K562 (cell line): ENCODE measurements at regions not wholly inside any gene's neighbourhood (a gene's known extent, or its start where the extent isn't known, plus 50 kb on each side); places are given as distances from the start of the nearest gene placed in this dataset.

Experiments used
- ATAC-seq: fragments of 200-7000 bp; cut with Tn5 transposase; 3 replicates; pipeline ENCODE4 v1.9.1; 2020; ENCODE audit warnings: moderate library complexity
- BruUV-seq: library from RNA; stranded (reverse); fragments of 400-500 nt; replicated peaks from 2 replicates; lab custom pipeline; 2021; lab: Mats Ljungman, UMichigan
- CTCF ChIA-PET: fragments of 300-600 bp; formaldehyde crosslinking; extraction: SDS; loops from one replicate; lab custom pipeline; 2021; ENCODE audit warnings: low intra/inter-chr PET ratio; lab: Yijun Ruan, JAX
- POLR2A ChIA-PET: fragments of 300-600, 350-650 bp; sonication (Branson Sonifier 250); formaldehyde crosslinking; extraction: SDS; loops from one replicate; lab custom pipeline; 2021; ENCODE audit warnings: antibody characterized with exemption, inconsistent platforms; lab: Yijun Ruan, JAX
- DNase-seq, 4 experiments: peaks; one replicate each; pipeline versions ENCODE4 v3.0.0 to v3.0.0-alpha.2; 2011 to 2018; ENCODE audit warnings: low spot score in 3 of 4, mixed read lengths in 3 of 4; ENCODE audit errors: extremely low read depth in 1 of 4
- FAIRE-seq: peaks from 2 replicates; lab custom pipeline; 2011; peaks lifted over from hg19 to GRCh38; lab: Jason Lieb, UNC
- H2AFZ ChIP-seq: 2 replicates; pipeline ENCODE4 v1.6.0; 2011; ENCODE audit warnings: low read depth, low read length, control low read depth, inconsistent platforms
- H3K27ac ChIP-seq: fragments of 200-600 bp; 3 replicates; pipeline ENCODE4 v1.8.0; 2011; ENCODE audit warnings: low read depth, mild to moderate bottlenecking, control low read depth, inconsistent platforms, low read length, moderate library complexity, mixed read lengths; ENCODE audit errors: extremely low read depth
- H3K27me3 ChIP-seq, 2 experiments: fragments of 300-600 bp in 1 of 2; 2 replicates in 1 of 2; 3 replicates in 1 of 2; pipeline versions ENCODE4 v1.6.0 to v1.8.0; 2011; ENCODE audit warnings: inconsistent platforms in 2 of 2, low read length in 2 of 2, mild to moderate bottlenecking in 1 of 2, mixed read lengths in 1 of 2, moderate library complexity in 1 of 2; ENCODE audit not compliant: control insufficient read depth in 2 of 2, insufficient read depth in 2 of 2
- H3K36me3 ChIP-seq: fragments of 300-600 bp; 3 replicates; pipeline ENCODE4 v1.8.0; 2011; ENCODE audit warnings: mild to moderate bottlenecking, low read length, inconsistent platforms; ENCODE audit not compliant: control insufficient read depth, insufficient read depth
- H3K4me1 ChIP-seq, 2 experiments: fragments of 200-600 bp in 1 of 2; replicated peaks in 1 of 2; 2 replicates in 1 of 2; 3 replicates in 1 of 2; pipeline versions ENCODE4 v1.5.1 to v1.8.0; 2011; ENCODE audit warnings: inconsistent platforms in 2 of 2, low read length in 2 of 2, mild to moderate bottlenecking in 1 of 2, mixed read lengths in 1 of 2, moderate library complexity in 1 of 2; ENCODE audit not compliant: control insufficient read depth in 2 of 2, insufficient read depth in 2 of 2
- H3K4me2 ChIP-seq: 2 replicates; pipeline ENCODE4 v1.6.1; 2011; ENCODE audit warnings: low read length, control low read depth, inconsistent platforms, mixed read lengths; ENCODE audit not compliant: insufficient read depth
- H3K4me3 ChIP-seq: fragments of 200-600 bp; sonication (generic), shearing (Covaris generic); 2 replicates; pipeline ENCODE4 v1.5.1; 2016; ENCODE audit warnings: control low read depth, inconsistent platforms
- H3K79me2 ChIP-seq: fragments of 200-600 bp; 3 replicates; pipeline ENCODE4 v1.8.0; 2011; ENCODE audit warnings: low read length, inconsistent platforms; ENCODE audit not compliant: control insufficient read depth, insufficient read depth
- H3K9ac ChIP-seq, 2 experiments: 2 replicates each; pipeline versions ENCODE4 v1.6.0 to v1.6.1; 2011; ENCODE audit warnings: low read depth in 2 of 2, low read length in 2 of 2, control low read depth in 1 of 2, inconsistent platforms in 1 of 2, mild to moderate bottlenecking in 1 of 2, mixed read lengths in 1 of 2; ENCODE audit not compliant: insufficient read depth in 1 of 2
- H3K9me1 ChIP-seq: one replicate; pipeline ENCODE4 v1.6.0; 2011; ENCODE audit warnings: inconsistent platforms, mild to moderate bottlenecking, low read length, moderate library complexity; ENCODE audit not compliant: control insufficient read depth, insufficient read depth
- H3K9me3 ChIP-seq: replicated peaks from 2 replicates; pipeline ENCODE4 v1.5.1; 2011; ENCODE audit warnings: low read depth, low read length, inconsistent platforms; ENCODE audit not compliant: control insufficient read depth, insufficient read depth
- H4K20me1 ChIP-seq: replicated peaks from 2 replicates; pipeline ENCODE4 v1.6.1; 2011; ENCODE audit warnings: low read length, inconsistent platforms, mixed read lengths; ENCODE audit not compliant: control insufficient read depth, insufficient read depth
- GABPA ChIP-seq: fragments of 200-800 bp; sonication (Bioruptor generic); conservative IDR thresholded peaks from 2 replicates; pipeline ENCODE4 v1.6.1; 2016; ENCODE audit warnings: low read depth, missing genetic modification characterization, missing compliant biosample characterization
- HNRNPL ChIP-seq: fragments of 200-400 bp; formaldehyde crosslinking; IDR thresholded peaks from 2 replicates; pipeline ENCODE4 v1.6.1; 2017; ENCODE audit warnings: low read depth, mild to moderate bottlenecking, low read length
- MXI1 ChIP-seq: IDR thresholded peaks from 2 replicates; pipeline ENCODE4 v1.6.1; 2011; ENCODE audit warnings: low read depth, mild to moderate bottlenecking, improper control_type of control experiment, low read length
- OTX1 ChIP-seq: fragments of 450-650 bp; formaldehyde crosslinking; IDR thresholded peaks from 2 replicates; pipeline ENCODE4 v1.4.0; 2022; ENCODE audit warnings: mild to moderate bottlenecking
- PHB ChIP-seq: fragments of 250-450 bp; sonication (Bioruptor Pico); IDR thresholded peaks from 2 replicates; pipeline ENCODE4 v1.5.0; 2021
- POLR2AphosphoS5 ChIP-seq: IDR thresholded peaks from 2 replicates; pipeline ENCODE4 v1.6.1; 2011; ENCODE audit warnings: mild to moderate bottlenecking, low read depth, low read length, moderate library complexity; ENCODE audit not compliant: control insufficient read depth, insufficient read depth
- POU5F1 ChIP-seq: fragments of 150-350 bp; IDR thresholded peaks from 2 replicates; pipeline ENCODE4 v1.6.1; 2014; ENCODE audit warnings: borderline replicate concordance, low read length, low read depth, mild to moderate bottlenecking; ENCODE audit not compliant: partially characterized antibody
- RFX1 ChIP-seq: fragments of 450-650 bp; IDR thresholded peaks from 2 replicates; pipeline ENCODE4 v1.6.1; 2016; ENCODE audit warnings: mild to moderate bottlenecking, moderate library complexity
- SAFB2 ChIP-seq: fragments of 200-400 bp; formaldehyde crosslinking; IDR thresholded peaks from 2 replicates; pipeline ENCODE4 v1.6.1; 2018; ENCODE audit warnings: borderline replicate concordance, low read length, low read depth, moderate library complexity; ENCODE audit not compliant: severe bottlenecking
- SAP30 ChIP-seq: fragments of 200-600 bp; sonication (generic); IDR thresholded peaks from 2 replicates; pipeline ENCODE4 v1.6.1; 2012; ENCODE audit warnings: borderline replicate concordance, low read depth, mild to moderate bottlenecking, moderate library complexity, low read length, control low read depth, inconsistent platforms; ENCODE audit not compliant: insufficient read depth, poor library complexity, severe bottlenecking
- SMARCE1 ChIP-seq: fragments of 450-650 bp; IDR thresholded peaks from 2 replicates; pipeline ENCODE4 v1.7.1; 2016; ENCODE audit warnings: mild to moderate bottlenecking
- TAF9B ChIP-seq: fragments of 450-650 bp; IDR thresholded peaks from 2 replicates; pipeline ENCODE4 v1.6.1; 2018; ENCODE audit warnings: mild to moderate bottlenecking; ENCODE audit not compliant: partially characterized antibody
- TEAD2 ChIP-seq: fragments of 450-650 bp; IDR thresholded peaks from 2 replicates; pipeline ENCODE4 v1.6.1; 2016; ENCODE audit warnings: missing genetic modification characterization, control low read depth, missing compliant biosample characterization
- ZNF121 ChIP-seq: sonication (generic); formaldehyde crosslinking; conservative IDR thresholded peaks from 2 replicates; pipeline ENCODE4 v1.8.0; 2022; ENCODE audit warnings: missing genetic modification reagents
- ZNF274 ChIP-seq: IDR thresholded peaks from 2 replicates; pipeline ENCODE4 v1.6.1; 2011; ENCODE audit warnings: low read depth, mild to moderate bottlenecking, low read length, moderate library complexity, borderline replicate concordance
- ZNF408 ChIP-seq: fragments of 250-450 bp; sonication (Bioruptor Pico); IDR thresholded peaks from 2 replicates; pipeline ENCODE4 v1.4.0; 2020; ENCODE audit warnings: low read depth, mild to moderate bottlenecking, moderate library complexity
- WGBS: fragments of 100-300 bp; shearing (Covaris generic); methylation state at CpG from one replicate; pipeline ENCODE4 v1.1.6; 2016; ENCODE audit warnings: low coverage, mixed read lengths; ENCODE audit not compliant: insufficient coverage; ENCODE audit errors: missing lambda C conversion rate; 5-methylcytosine and 5-hydroxymethylcytosine counted together
- in situ Hi-C: fragments of 300-500 bp; cut with MboI; formaldehyde crosslinking; loops from 4 replicates; pipeline ENCODE4 v1.15.0; 2018; ENCODE audit warnings: inconsistent platforms, mixed read lengths
- intact Hi-C: fragments of 100-400 bp; cut with micrococcal nuclease; formaldehyde crosslinking; loops from 2 replicates; pipeline ENCODE4 v1.14.2; 2022
- TF ChIP-seq, protein P1 (sequence below): fragments of 250-450 bp; sonication (Bioruptor Pico); IDR thresholded peaks from 2 replicates; pipeline ENCODE4 v1.8.0; 2021; ENCODE audit warnings: moderate library complexity, mild to moderate bottlenecking, inconsistent platforms
- TF ChIP-seq, protein P2 (sequence below): sonication (generic); formaldehyde crosslinking; IDR thresholded peaks from 2 replicates; pipeline ENCODE4 v1.8.0; 2022; ENCODE audit warnings: mild to moderate bottlenecking, missing genetic modification reagents
- TF ChIP-seq, protein P3 (sequence below): fragments of 450-650 bp; formaldehyde crosslinking; IDR thresholded peaks from 2 replicates; pipeline ENCODE4 v1.4.0; 2020; ENCODE audit warnings: mild to moderate bottlenecking, moderate library complexity

DNA sequence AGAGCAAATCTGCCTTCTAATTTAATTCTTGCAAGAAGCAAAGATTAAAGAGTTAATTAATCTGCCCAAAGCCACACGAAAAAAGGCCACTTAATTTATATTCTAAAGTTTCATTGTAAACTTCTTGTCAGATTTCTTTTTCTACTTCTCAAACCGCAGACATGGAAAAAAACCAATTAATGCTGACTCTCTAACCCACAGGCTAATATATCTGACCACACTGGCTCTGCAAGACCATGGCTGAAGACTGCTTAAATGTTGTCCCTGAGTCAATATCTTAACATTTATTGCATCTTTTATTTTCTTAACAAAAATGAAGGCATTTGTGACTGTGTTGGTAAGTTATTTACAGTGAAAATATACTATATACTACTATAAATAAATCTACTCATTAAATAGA lies 234.0 kb upstream of the SP8 start (continued):
- TF ChIP-seq POU5F1 (no peak), GABPA (no peak)

DNA sequence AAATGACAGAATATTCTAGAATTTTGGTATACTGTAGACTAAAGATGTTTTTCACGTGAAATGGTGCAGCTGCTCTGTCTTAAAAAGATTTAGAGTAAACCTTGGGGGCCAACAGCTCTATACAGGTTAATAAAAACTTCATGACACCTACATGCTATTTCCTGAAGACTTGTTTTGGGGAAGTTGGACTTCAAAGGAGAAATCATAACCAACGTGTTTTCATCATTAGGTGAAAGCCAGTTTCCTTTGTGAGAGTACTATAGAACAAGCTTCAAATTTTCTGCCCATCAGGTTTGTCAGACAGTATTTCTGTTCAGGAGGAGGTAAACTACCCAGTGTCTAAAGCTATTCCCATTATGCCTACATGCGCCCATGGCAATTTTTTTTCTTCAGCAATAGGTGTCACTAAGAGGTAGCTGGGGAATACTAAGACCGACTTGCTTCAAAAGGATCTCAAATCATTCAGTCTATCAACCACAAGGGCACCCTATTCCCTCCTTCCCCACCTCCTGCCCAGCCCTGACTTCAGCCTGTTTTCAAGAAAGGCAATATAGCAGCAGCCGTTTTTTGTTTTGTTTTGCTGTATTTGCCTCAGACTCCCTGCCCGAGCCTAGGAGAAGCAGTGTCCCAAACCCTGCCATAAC lies 237.3 kb upstream of the SP8 start:
- TF ChIP-seq, protein P1, sequence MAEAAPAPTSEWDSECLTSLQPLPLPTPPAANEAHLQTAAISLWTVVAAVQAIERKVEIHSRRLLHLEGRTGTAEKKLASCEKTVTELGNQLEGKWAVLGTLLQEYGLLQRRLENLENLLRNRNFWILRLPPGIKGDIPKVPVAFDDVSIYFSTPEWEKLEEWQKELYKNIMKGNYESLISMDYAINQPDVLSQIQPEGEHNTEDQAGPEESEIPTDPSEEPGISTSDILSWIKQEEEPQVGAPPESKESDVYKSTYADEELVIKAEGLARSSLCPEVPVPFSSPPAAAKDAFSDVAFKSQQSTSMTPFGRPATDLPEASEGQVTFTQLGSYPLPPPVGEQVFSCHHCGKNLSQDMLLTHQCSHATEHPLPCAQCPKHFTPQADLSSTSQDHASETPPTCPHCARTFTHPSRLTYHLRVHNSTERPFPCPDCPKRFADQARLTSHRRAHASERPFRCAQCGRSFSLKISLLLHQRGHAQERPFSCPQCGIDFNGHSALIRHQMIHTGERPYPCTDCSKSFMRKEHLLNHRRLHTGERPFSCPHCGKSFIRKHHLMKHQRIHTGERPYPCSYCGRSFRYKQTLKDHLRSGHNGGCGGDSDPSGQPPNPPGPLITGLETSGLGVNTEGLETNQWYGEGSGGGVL (CRISPR knock-in tag), result no peak
- TF ChIP-seq, protein P2, sequence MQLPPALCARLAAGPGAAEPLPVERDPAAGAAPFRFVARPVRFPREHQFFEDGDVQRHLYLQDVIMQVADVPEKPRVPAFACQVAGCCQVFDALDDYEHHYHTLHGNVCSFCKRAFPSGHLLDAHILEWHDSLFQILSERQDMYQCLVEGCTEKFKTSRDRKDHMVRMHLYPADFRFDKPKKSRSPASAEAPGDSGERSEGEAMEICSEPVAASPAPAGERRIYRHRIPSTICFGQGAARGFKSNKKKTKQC, result no peak
- TF ChIP-seq OTX1 (no peak), SAP30 (no peak), PHB (CRISPR knock-in tag) (no peak), ZNF274 (no peak), MXI1 (no peak), SAFB2 (no peak), TAF9B (no peak), ZNF408 (CRISPR knock-in tag) (no peak), POLR2AphosphoS5 (no peak), TEAD2 (tag) (no peak), RFX1 (no peak), HNRNPL (no peak), ZNF121 (no peak), SMARCE1 (no peak)
- TF ChIP-seq, protein P3, sequence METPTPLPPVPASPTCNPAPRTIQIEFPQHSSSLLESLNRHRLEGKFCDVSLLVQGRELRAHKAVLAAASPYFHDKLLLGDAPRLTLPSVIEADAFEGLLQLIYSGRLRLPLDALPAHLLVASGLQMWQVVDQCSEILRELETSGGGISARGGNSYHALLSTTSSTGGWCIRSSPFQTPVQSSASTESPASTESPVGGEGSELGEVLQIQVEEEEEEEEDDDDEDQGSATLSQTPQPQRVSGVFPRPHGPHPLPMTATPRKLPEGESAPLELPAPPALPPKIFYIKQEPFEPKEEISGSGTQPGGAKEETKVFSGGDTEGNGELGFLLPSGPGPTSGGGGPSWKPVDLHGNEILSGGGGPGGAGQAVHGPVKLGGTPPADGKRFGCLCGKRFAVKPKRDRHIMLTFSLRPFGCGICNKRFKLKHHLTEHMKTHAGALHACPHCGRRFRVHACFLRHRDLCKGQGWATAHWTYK, result no peak
- no peaks in the 10 kb centered on the region for H3K9me3 ChIP-seq
- H3K9ac ChIP-seq, result no peak overlapping the region
- no peaks in the 10 kb centered on the region for H3K79me2 ChIP-seq
- no TSS peak for BruUV-seq
- no peaks in the 10 kb centered on the region for H4K20me1 ChIP-seq
- no peaks in the 10 kb centered on the region for H3K9me1 ChIP-seq
- CTCF ChIA-PET, result no interaction called here
- no peak for ATAC-seq
- no peak overlapping the region for H3K4me3 ChIP-seq
- no peaks in the 10 kb centered on the region for H3K36me3 ChIP-seq
- DNase-seq, result no peak
- no peak overlapping the region for H3K27ac ChIP-seq
- in situ Hi-C loops (no loop called here), intact Hi-C loops (no loop called here)
- H2AFZ ChIP-seq, result no peak overlapping the region
- 2% methylated on average over 6 of the region's 6 CpGs for WGBS
- H3K4me1 ChIP-seq, result no peaks in the 10 kb centered on the region
- no peak for FAIRE-seq
- POLR2A ChIA-PET, result no interaction called here
- no peaks in the 10 kb centered on the region for H3K27me3 ChIP-seq
- no peak overlapping the region for H3K4me2 ChIP-seq
